A549 (cell line): ENCODE measurements at regions not wholly inside any gene's neighbourhood (a gene's known extent, or its start where the extent isn't known, plus 50 kb on each side); places are given as distances from the start of the nearest gene placed in this dataset.
A peak's percentile ranks its signal among the peaks of the same experiment; 100 is the strongest.

Source experiments
- ATAC-seq, 2 experiments: fragments of 200-7000 bp in 1 of 2; fragments of >200 bp in 1 of 2; cut with Nextera tagmentation in 1 of 2; cut with Tn5 transposase in 1 of 2; 3 replicates each; pipeline versions ENCODE4 v1.8.0 to v1.9.1; 2018 to 2020; ENCODE audit warnings: mild to moderate bottlenecking in 1 of 2, moderate library complexity in 1 of 2
- CTCF ChIA-PET: fragments of 300-600 bp; sonication (Branson Sonifier 250); formaldehyde crosslinking; extraction: SDS; loops from one replicate; lab custom pipeline; 2021; ENCODE audit warnings: antibody characterized with exemption, inconsistent platforms; lab: Yijun Ruan, JAX
- POLR2A ChIA-PET: fragments of 350-600 bp; formaldehyde crosslinking; extraction: SDS; loops from one replicate; lab custom pipeline; 2021; ENCODE audit warnings: antibody characterized with exemption, inconsistent platforms; lab: Yijun Ruan, JAX
- DNase-seq, 2 experiments: peaks; one replicate each; pipeline versions ENCODE4 v3.0.0 to v3.0.0-alpha.2; 2011 to 2016; ENCODE audit warnings: low read depth in 1 of 2, low spot score in 1 of 2
- FAIRE-seq: peaks from 2 replicates; lab custom pipeline; 2011; peaks lifted over from hg19 to GRCh38; lab: Jason Lieb, UNC
- H3K27ac ChIP-seq, 2 experiments: fragments of >200 bp; sonication (Bioruptor Twin); formaldehyde crosslinking; 3 replicates each; pipeline ENCODE4 v1.5.1; 2016 to 2017
- H3K4me1 ChIP-seq: fragments of >200 bp; sonication (Bioruptor Twin); formaldehyde crosslinking; 3 replicates; pipeline ENCODE4 v1.6.1; 2016
- H3K4me2 ChIP-seq: fragments of >200 bp; sonication (Bioruptor Twin); formaldehyde crosslinking; 3 replicates; pipeline ENCODE4 v1.6.1; 2016
- H3K4me3 ChIP-seq: fragments of >200 bp; sonication (Bioruptor Twin); formaldehyde crosslinking; 3 replicates; pipeline ENCODE4 v1.5.1; 2016
- H3K9me3 ChIP-seq: fragments of >200 bp; sonication (Bioruptor Twin); formaldehyde crosslinking; 3 replicates; pipeline ENCODE4 v1.6.1; 2016
- BHLHE40 ChIP-seq: IDR thresholded peaks from 2 replicates; pipeline ENCODE4 v1.6.1; 2012; ENCODE audit warnings: low read depth, low read length, inconsistent platforms
- CEBPB ChIP-seq, 2 experiments: fragments of >200 bp in 1 of 2; sonication (Bioruptor Twin) in 1 of 2; formaldehyde crosslinking in 1 of 2; IDR thresholded peaks; 2 replicates each; pipeline ENCODE4 v1.6.1; 2012 to 2016
- CHD2 ChIP-seq: fragments of 150-350 bp; IDR thresholded peaks from 2 replicates; pipeline ENCODE4 v1.6.1; 2014; ENCODE audit warnings: low read length; ENCODE audit not compliant: partially characterized antibody
- CHD4 ChIP-seq: fragments of 200-600 bp; sonication (generic); IDR thresholded peaks from 2 replicates; pipeline ENCODE4 v1.6.1; 2016; ENCODE audit warnings: antibody characterized with exemption, mild to moderate bottlenecking, borderline replicate concordance
- EHF ChIP-seq: fragments of 250-450 bp; sonication (Bioruptor Pico); IDR thresholded peaks from 2 replicates; pipeline ENCODE4 v1.5.0; 2020; ENCODE audit warnings: mild to moderate bottlenecking
- GATA3 ChIP-seq: IDR thresholded peaks from 2 replicates; pipeline ENCODE4 v1.6.1; 2012; ENCODE audit warnings: borderline replicate concordance
- HOXB13 ChIP-seq: fragments of 250-450 bp; sonication (Bioruptor Pico); IDR thresholded peaks from 2 replicates; pipeline ENCODE4 v1.5.0; 2020; ENCODE audit warnings: low read depth, mild to moderate bottlenecking, moderate library complexity
- JUN ChIP-seq, 2 experiments: fragments of >200 bp; sonication (Bioruptor Twin); formaldehyde crosslinking; IDR thresholded peaks; 2 replicates in 1 of 2; 3 replicates in 1 of 2; pipeline ENCODE4 v1.6.1; 2016 to 2017
- JUNB ChIP-seq: fragments of >200 bp; sonication (Bioruptor Twin); formaldehyde crosslinking; IDR thresholded peaks from 2 replicates; pipeline ENCODE4 v1.6.1; 2016
- KDM5A ChIP-seq: fragments of 200-600 bp; sonication (generic); IDR thresholded peaks from 2 replicates; pipeline ENCODE4 v1.6.1; 2016; ENCODE audit warnings: antibody characterized with exemption, mild to moderate bottlenecking
- NFE2L2 ChIP-seq: fragments of 150-350 bp; conservative IDR thresholded peaks from 2 replicates; pipeline ENCODE4 v1.6.1; 2014; ENCODE audit warnings: low read length
- PHF8 ChIP-seq: fragments of 200-600 bp; sonication (generic); IDR thresholded peaks from 2 replicates; pipeline ENCODE4 v1.6.1; 2016; ENCODE audit warnings: low read depth, mild to moderate bottlenecking, antibody characterized with exemption, moderate library complexity, borderline replicate concordance
- POLR2A ChIP-seq: IDR thresholded peaks from 2 replicates; pipeline ENCODE4 v1.6.1; 2012; ENCODE audit warnings: mild to moderate bottlenecking, low read length
- RAD21 ChIP-seq, 2 experiments: fragments of >200 bp in 1 of 2; sonication (Bioruptor Twin) in 1 of 2; formaldehyde crosslinking in 1 of 2; IDR thresholded peaks in 1 of 2; conservative IDR thresholded peaks in 1 of 2; 2 replicates in 1 of 2; 3 replicates in 1 of 2; pipeline ENCODE4 v1.6.1; 2012 to 2018; ENCODE audit warnings: inconsistent platforms in 1 of 2
- RCOR1 ChIP-seq: fragments of 150-350 bp; IDR thresholded peaks from 2 replicates; pipeline ENCODE4 v1.6.1; 2014; ENCODE audit warnings: antibody characterized with exemption, low read length, low read depth
- RFX5 ChIP-seq: fragments of 450-650 bp; IDR thresholded peaks from 2 replicates; pipeline ENCODE4 v1.7.1; 2014; ENCODE audit warnings: antibody characterized with exemption, mild to moderate bottlenecking, moderate library complexity
- SMC3 ChIP-seq: fragments of >200 bp; sonication (Bioruptor Twin); formaldehyde crosslinking; IDR thresholded peaks from 3 replicates; pipeline ENCODE4 v1.6.1; 2018; ENCODE audit warnings: inconsistent platforms
- SREBF2 ChIP-seq: fragments of 450-650 bp; IDR thresholded peaks from 2 replicates; pipeline ENCODE4 v1.6.1; 2014; ENCODE audit warnings: mild to moderate bottlenecking, moderate library complexity
- TP53 ChIP-seq: fragments of 250-450 bp; sonication (Bioruptor Pico); IDR thresholded peaks from 2 replicates; pipeline ENCODE4 v1.5.0; 2021; ENCODE audit warnings: mild to moderate bottlenecking, moderate library complexity
- ZC3H11A ChIP-seq: fragments of 450-650 bp; IDR thresholded peaks from 2 replicates; pipeline ENCODE4 v1.6.1; 2014; ENCODE audit warnings: antibody characterized with exemption, mild to moderate bottlenecking
- ZNF302 ChIP-seq: fragments of 250-450 bp; sonication (Bioruptor Pico); IDR thresholded peaks from 2 replicates; pipeline ENCODE4 v1.9.0; 2021; ENCODE audit warnings: inconsistent platforms, mild to moderate bottlenecking, moderate library complexity
- ZSCAN20 ChIP-seq: fragments of 250-450 bp; sonication (Bioruptor Pico); IDR thresholded peaks from 2 replicates; pipeline ENCODE4 v1.8.0; 2022; ENCODE audit warnings: mild to moderate bottlenecking, moderate library complexity
- WGBS: methylation state at CpG from one replicate; pipeline ENCODE4 v1.1.6; 2017; ENCODE audit errors: missing lambda C conversion rate; 5-methylcytosine and 5-hydroxymethylcytosine counted together
- TF ChIP-seq, protein P1 (sequence below): fragments of 250-450 bp; sonication (Bioruptor Pico); IDR thresholded peaks from 2 replicates; pipeline ENCODE4 v1.5.0; 2020; ENCODE audit warnings: low read depth, mild to moderate bottlenecking, moderate library complexity
- TF ChIP-seq, protein P2 (sequence below): IDR thresholded peaks from 2 replicates; pipeline ENCODE4 v1.6.1; 2012
- TF ChIP-seq, protein P3 (sequence below): fragments of 450-650 bp; IDR thresholded peaks from 2 replicates; pipeline ENCODE4 v1.6.1; 2014; ENCODE audit warnings: antibody characterized with exemption

DNA sequence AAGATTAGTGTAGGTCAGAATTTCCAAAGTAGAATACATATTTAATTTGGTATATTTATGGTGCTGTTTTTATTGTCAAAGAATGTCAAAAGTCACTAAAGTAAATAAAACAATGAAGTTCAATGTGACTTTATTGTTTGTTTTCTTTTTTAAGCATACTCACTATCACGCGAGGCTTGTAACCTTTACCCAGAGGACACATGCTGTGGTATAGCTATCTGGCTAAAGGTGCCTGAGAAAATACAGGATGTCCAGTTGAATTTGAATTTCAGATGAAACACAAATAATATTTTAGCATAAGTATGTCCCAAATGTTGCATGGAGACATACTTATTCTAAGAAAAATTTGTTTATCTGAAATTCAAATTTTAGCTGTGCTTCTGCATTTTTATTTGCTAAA is 103.3 kb upstream of the KLF7 start:
- CTCF ChIA-PET = interaction anchor here (0.6 to 0.8 kb wide), 2 partner anchors 196 to 354 kb away, joined by 3 read pairs; no protein-coding TSS in a partner anchor
- ATAC-seq (peak in 1 of 2 experiments; percentile 43; a peak in 1 of 6 replicates), FAIRE-seq (peak; percentile 13), DNase-seq (no peak)
- no peak for TF ChIP-seq CHD2
- TF ChIP-seq RCOR1 = no peak
- TF ChIP-seq, protein P1, sequence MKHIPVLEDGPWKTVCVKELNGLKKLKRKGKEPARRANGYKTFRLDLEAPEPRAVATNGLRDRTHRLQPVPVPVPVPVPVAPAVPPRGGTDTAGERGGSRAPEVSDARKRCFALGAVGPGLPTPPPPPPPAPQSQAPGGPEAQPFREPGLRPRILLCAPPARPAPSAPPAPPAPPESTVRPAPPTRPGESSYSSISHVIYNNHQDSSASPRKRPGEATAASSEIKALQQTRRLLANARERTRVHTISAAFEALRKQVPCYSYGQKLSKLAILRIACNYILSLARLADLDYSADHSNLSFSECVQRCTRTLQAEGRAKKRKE = no peak
- TF ChIP-seq JUN (IDR thresholded peaks at IDR 0.05) = no peak
- TF ChIP-seq PHF8 = no peak
- TF ChIP-seq ZNF302 = no peak
- no peak for TF ChIP-seq JUNB
- TF ChIP-seq, protein P2, sequence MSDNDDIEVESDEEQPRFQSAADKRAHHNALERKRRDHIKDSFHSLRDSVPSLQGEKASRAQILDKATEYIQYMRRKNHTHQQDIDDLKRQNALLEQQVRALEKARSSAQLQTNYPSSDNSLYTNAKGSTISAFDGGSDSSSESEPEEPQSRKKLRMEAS = no peak
- no peak for TF ChIP-seq POLR2A
- TF ChIP-seq RAD21 (conservative IDR thresholded peaks at IDR 0.05 in 1 of 2, IDR thresholded peaks at IDR 0.05 in 1 of 2) = no peak
- TF ChIP-seq RFX5 = no peak
- TF ChIP-seq ZSCAN20 (CRISPR knock-in tag) = no peak
- TF ChIP-seq TP53 = no peak
- no peak for TF ChIP-seq SMC3
- no peak for TF ChIP-seq ZC3H11A
- TF ChIP-seq EHF (CRISPR knock-in tag) = no peak
- no peak for TF ChIP-seq CHD4
- no peak for TF ChIP-seq SREBF2
- TF ChIP-seq, protein P3, sequence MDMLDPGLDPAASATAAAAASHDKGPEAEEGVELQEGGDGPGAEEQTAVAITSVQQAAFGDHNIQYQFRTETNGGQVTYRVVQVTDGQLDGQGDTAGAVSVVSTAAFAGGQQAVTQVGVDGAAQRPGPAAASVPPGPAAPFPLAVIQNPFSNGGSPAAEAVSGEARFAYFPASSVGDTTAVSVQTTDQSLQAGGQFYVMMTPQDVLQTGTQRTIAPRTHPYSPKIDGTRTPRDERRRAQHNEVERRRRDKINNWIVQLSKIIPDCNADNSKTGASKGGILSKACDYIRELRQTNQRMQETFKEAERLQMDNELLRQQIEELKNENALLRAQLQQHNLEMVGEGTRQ = no peak
- TF ChIP-seq CEBPB (IDR thresholded peaks at IDR 0.05) = no peak
- Histone ChIP-seq H3K4me3 (no peak overlapping the region), H3K4me2 (peak overlapping the region; percentile 24), H3K9me3 (no peaks in the 10 kb centered on the region), H3K4me1 (peaks cover 10% of the 10 kb centered on the region; the same call in 2 of the 3 replicates), H3K27ac (0 out of 6 replicates have a peak overlapping the region, but pooled peaks of 1 of the 2 experiments have one; percentile 15)
- 18% methylated on average over 2 of the region's 2 CpGs for WGBS
- POLR2A ChIA-PET = no interaction called here

DNA sequence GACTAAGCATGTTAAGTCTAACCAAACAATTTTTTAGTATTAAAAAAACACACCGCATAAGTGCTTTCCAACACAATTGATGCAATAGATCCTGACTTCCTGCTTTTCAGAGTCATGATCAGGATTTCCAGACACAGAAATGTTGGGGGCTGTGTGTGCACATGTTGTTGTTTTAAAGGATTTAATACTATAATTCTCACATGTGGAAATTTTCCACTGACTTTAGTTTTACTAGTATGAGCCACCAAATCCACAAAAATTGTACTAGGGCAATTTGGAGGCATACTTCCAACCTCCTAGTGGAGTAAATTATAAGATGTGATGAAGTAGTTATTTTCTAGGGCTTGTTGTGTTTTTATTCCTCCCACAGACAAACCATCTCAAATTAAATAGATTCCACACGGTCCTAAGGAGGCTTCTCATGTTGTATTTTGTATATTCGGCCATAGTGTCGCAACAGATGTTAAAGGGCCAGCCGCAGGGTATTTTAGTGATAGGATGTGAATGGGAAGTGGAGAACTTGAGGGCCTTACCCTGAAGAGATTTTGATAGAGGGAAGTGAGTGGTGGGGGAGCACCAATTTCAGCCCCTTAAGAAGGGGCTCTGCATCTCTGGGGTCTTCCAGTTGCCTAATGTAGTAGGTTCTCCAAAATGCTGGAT is 108.9 kb upstream of the KLF7 start:
- no peak for FAIRE-seq
- Histone ChIP-seq H3K4me3 (no peak overlapping the region), H3K27ac (no peak overlapping the region), H3K4me1 (no peaks in the 10 kb centered on the region), H3K4me2 (no peak overlapping the region), H3K9me3 (no peaks in the 10 kb centered on the region)
- no peak for ATAC-seq
- CTCF ChIA-PET = interaction anchor here (1.2 kb wide), 1 partner anchor 8 kb away, joined by 3 read pairs; no protein-coding TSS in a partner anchor
- TF ChIP-seq RFX5 (no peak), CEBPB (IDR thresholded peaks at IDR 0.05) (peak in 1 of 2 experiments; percentile 46; a peak in 1 of 4 replicates)
- no peak for DNase-seq
- POLR2A ChIA-PET = no interaction called here
- 90% methylated on average over 5 of the region's 5 CpGs for WGBS

DNA sequence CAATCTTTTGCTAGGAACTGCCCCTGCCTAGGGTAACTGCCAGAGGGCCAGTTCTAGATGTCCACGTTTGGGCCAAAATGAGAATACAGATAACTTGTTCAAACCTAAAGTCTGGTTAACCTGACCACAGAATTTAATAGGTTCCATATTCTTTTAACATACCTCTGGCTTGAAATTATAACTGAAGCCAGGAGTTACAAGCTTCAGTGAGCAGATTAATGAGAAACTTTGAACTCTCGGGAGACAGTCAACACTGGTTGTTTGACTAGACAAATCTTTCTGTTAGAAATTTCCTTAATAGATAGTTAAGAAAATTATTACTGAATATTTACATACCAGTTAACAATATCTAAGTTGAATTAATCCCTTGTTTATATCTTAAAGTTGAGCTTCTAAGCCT is 110.0 kb upstream of the KLF7 start:
- Histone ChIP-seq H3K4me1 (no peaks in the 10 kb centered on the region), H3K4me3 (no peak overlapping the region), H3K9me3 (no peaks in the 10 kb centered on the region), H3K27ac (no peak overlapping the region), H3K4me2 (no peak overlapping the region)
- WGBS = 68% methylated on average over 2 of the region's 2 CpGs
- POLR2A ChIA-PET = no interaction called here
- ATAC-seq (no peak), FAIRE-seq (no peak), DNase-seq (no peak)
- no peak for TF ChIP-seq GATA3
- TF ChIP-seq HOXB13 = no peak
- TF ChIP-seq KDM5A = no peak
- TF ChIP-seq, protein P2 = no peak
- no peak for TF ChIP-seq PHF8
- TF ChIP-seq BHLHE40 = no peak
- no peak for TF ChIP-seq ZSCAN20 (CRISPR knock-in tag)
- TF ChIP-seq CHD2 = no peak
- TF ChIP-seq NFE2L2 = no peak
- CTCF ChIA-PET = interaction anchor here (1.2 kb wide), 1 partner anchor 9 kb away, joined by 3 read pairs; no protein-coding TSS in a partner anchor
